Stimulated activated CD8-positive, alpha-beta memory T cell treated with anti-CD3 and anti-CD28 coated beads, Interleukin-4, amount 100 ng/mL, for 4 hours (primary cell): ENCODE measurements at regions not wholly inside any gene's neighbourhood (a gene's known extent, or its start where the extent isn't known, plus 50 kb on each side); places are given as distances from the start of the nearest gene placed in this dataset.

ENCODE experiments used
- DNase-seq, 2 donors: peaks; one replicate each; pipeline ENCODE4 v3.0.0-alpha.2; 2020; ENCODE audit warnings: low read depth in 2 of 2, low spot score in 1 of 2

DNA sequence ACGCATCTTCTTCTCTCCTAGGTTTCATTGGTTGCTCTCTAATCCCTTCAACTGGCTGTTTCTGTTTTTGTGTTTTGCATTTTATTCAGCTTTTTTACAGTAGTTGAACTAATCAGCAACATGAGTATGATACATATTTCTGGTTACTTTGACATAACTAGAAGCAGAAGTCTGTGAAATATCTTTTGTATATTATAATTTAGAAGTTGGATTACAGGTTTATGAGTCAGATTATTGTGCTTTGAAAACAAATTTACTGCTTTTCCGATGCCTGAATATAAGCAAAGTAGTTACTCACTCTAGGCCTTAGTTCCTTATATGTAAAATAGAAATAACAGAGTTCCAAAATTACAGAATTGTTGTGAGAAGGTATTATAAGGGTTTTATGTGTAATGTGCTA, 96.2 kb upstream of the MEOX2 start:
- DNase-seq = no peak

GRCh38 chr7:15781944-15782343, 95.5 kb upstream of the MEOX2 start:
- no peak for DNase-seq

- no peak for DNase-seq
These were observed 93.8 kb upstream of the MEOX2 start for GRCh38 chr7:15780271-15780670.

DNA sequence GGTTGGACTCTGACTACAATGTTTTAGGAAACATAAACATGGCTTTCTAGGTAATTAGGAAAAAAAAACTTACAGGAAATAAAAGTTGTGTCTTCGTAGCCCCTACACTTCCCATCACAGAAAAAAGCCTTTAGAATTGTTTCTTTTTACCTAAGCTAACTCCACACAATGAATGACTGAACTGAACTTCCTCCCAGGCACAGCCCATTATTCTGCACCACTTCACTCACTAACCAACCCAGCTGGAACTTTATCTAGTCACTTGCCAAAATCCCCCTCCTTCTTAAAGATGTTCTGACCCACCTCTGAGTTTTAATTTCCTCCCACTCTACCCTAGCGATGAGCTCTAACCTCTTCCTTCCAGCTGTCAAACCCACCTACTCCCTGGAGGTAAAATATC, 91.7 kb upstream of the MEOX2 start:
- DNase-seq = no peak

- no peak for DNase-seq
These were observed 79.3 kb upstream of the MEOX2 start for GRCh38 chr7:15765753-15766152.

DNA sequence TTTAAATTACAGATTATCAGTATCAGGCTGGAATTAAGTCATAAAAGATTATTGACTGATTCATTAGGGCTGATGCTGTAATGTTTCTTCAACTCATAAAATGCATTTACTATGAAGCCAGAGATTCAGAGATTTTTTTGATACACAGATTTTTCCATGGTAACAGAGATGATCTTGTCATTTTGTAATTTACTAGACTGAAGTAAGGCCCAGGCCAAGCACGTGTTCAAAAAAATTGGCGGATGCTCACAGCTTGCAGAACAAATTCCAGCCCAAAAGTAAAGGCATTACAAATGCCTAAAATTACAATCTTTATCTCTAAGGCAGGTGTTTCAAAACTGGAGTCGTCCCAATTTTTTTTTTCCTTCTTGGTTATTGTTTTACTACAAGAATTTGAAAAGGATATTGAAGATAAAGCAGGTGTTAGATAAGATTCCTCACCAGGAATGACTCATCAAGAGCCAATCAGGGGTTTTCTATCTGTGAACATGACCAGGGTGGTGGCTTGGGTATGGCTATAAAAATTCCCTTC, 78.4 kb upstream of the MEOX2 start:
- no peak for DNase-seq

- DNase-seq = no peak
These were observed 77.5 kb upstream of the MEOX2 start for GRCh38 chr7:15764010-15764409.

DNA sequence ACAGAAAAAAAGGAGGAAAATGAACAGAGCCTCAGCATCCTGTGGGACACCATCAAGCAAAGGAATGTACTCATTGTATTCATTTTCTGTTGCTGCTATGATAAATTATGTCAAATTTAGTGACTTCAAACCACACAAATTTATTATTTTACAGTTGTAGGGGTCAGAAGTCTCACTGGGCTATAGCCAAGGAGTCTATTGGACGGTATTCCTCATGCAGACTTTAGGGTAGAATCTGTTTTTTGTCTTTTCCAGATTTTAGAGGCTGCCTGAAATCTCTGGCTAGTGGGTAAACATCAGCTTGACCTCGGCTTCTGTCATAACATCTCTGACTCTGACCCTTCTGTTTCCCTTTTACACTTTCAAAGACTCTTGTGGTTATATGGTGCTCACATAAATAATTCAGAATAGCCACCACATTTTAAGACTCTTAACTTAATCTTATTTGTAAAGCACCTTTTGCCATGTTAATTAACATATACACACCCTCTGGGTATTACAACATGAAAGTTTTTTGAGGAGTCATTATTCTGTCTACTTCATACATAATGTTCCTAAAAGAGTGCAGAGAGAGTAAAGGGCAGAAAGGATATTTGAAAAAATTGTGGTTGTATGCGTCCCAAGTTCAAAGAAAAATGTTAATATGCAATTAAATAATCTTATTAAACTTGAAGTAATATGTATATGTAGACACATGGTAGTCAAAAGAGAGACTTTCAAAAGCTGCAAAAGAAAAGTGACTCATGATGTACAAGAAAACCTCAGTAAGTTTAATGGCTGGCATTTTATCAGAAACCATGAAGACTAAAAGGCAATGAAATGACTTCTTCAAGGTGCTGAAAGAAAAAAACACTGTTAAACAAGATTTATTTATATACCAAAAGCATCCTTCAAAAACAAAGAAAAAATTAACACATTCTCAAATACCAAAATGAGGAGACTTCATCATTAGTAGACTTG, 70.8 kb upstream of the MEOX2 start:
- DNase-seq = no peak

DNA sequence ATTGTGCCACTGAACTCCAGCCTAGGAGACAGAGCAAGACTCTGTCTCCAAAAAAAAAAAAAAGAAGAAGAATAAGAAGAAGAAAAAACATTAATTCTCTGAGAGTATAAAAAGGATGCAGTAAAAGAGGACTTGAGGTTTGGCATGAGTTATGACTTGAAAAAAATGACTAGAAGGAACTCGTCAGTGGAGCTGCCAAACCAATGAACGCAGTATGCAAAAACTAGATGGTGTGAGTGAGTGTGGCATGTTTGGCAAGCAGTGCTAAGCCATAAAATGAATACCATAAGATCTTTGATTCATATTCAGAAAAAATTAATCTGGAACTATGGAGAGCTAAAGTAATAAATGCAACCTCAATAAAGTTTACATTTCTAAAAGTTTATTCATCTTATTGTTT, 68.6 kb upstream of the MEOX2 start:
- no peak for DNase-seq

- no peak for DNase-seq
These were observed 67.5 kb upstream of the MEOX2 start for GRCh38 chr7:15753887-15754579.

DNA sequence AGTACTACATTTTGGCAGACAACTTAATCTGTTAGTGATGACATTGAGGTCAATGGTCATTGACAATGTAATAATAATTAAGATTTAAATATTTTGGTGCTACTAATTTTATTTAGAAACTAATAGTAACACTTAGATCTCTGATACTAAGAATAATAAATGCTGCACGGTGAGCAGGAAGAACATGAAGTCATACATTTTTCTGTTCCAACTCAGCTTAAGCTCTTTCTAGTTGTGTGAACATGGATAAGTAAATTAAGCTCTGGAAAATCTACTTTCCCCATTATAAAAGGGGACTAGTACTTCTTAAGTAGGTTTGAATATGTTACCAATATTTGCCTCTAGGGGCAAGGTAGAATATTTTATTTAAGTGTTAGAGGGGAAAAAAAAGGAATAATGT, 65.9 kb upstream of the MEOX2 start:
- DNase-seq = no peak

- DNase-seq = no peak
These were observed 64.8 kb upstream of the MEOX2 start for GRCh38 chr7:15751191-15751701.

- no peak for DNase-seq
These were observed 64.2 kb upstream of the MEOX2 start for GRCh38 chr7:15750727-15751126.

GRCh38 chr7:15749631-15750030, 63.1 kb upstream of the MEOX2 start:
- DNase-seq = no peak

DNA sequence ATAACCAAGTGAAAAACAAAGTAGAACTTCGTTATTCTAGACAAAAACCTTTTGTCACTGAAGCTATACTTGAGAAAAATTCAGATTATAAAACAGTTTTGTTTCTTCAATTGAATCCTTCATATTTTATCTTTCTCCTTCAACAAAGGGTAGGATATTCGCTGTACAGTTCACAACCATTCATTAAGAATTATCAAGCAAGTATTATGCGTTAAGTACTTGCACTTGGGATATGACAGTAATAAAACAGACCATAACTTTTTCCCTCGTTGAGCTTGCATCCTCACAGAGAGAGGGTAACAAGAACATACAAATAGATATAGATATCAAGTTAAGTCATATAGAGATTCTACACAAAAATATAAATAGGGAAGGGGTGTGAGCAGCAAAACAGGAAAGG, 61.2 kb upstream of the MEOX2 start:
- no peak for DNase-seq

- no peak for DNase-seq
These were observed 60.8 kb upstream of the MEOX2 start for GRCh38 chr7:15747301-15747700.

GRCh38 chr7:15743926-15744480, 57.5 kb upstream of the MEOX2 start:
- no peak for DNase-seq

DNA sequence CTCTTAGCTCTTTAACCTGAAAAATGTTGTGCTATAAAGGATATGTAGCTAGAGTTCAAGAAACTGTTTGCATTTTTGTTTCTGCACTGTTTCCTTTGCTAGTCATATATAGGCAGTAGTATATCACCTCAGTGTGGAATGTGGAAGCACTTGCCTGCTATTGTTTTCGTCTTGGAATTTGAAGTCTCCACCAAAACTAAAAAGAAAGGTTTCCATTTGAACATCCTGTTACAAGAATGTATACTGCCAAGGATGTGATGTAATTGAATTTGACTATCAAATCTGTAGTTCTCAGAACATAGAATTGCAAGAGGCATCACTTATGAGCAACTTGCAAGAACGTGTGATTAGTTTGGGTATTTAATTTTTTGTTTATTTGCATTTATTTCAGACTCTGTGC, 51.1 kb upstream of the MEOX2 start:
- DNase-seq = no peak
